HG03432 (cell line): ENCODE measurements at regions not wholly inside any gene's neighbourhood (a gene's known extent, or its start where the extent isn't known, plus 50 kb on each side); places are given as distances from the start of the nearest gene placed in this dataset.
"Not testable (repeated sequence)": the region's sequence is repeated elsewhere in the genome, so short reads cannot be mapped to it uniquely, and the experiment has no call there.

Experiments used
- ATAC-seq: cut with Tn5 transposase; IDR thresholded peaks from one replicate; pipeline ENCODE4 v1.9.1; 2021; ENCODE audit warnings: mild to moderate bottlenecking, moderate library complexity; ENCODE audit not compliant: unreplicated experiment

- not testable (repeated sequence) for ATAC-seq
Measured at GRCh38 chrY:12446486-12447265, 254.4 kb upstream of the USP9Y start.

- ATAC-seq, result not testable (repeated sequence)
Measured at GRCh38 chrY:12448561-12448960, 252.5 kb upstream of the USP9Y start.

- ATAC-seq, result not testable (repeated sequence)
Measured at GRCh38 chrY:12453318-12453717, 247.7 kb upstream of the USP9Y start.

- ATAC-seq, result no peak
Measured at GRCh38 chrY:12459965-12460364, 241.1 kb upstream of the USP9Y start.

GRCh38 chrY:12464155-12464554 lies 236.9 kb upstream of the USP9Y start:
- no peak for ATAC-seq

- ATAC-seq, result no peak
Measured at GRCh38 chrY:12465706-12466105, 235.3 kb upstream of the USP9Y start.

- ATAC-seq, result no peak
Measured at GRCh38 chrY:12469081-12469480, 231.9 kb upstream of the USP9Y start.

- ATAC-seq, result no peak
Measured at GRCh38 chrY:12474472-12474871, 226.6 kb upstream of the USP9Y start.

GRCh38 chrY:12479382-12479781 lies 221.6 kb upstream of the USP9Y start:
- no peak for ATAC-seq

- no peak for ATAC-seq
Measured at GRCh38 chrY:12483394-12483793, 217.6 kb upstream of the USP9Y start.

GRCh38 chrY:12490558-12491209 lies 210.3 kb upstream of the USP9Y start:
- no peak for ATAC-seq

- no peak for ATAC-seq
Measured at GRCh38 chrY:12492218-12492617, 208.8 kb upstream of the USP9Y start.

GRCh38 chrY:12496007-12496406 lies 205.0 kb upstream of the USP9Y start:
- no peak for ATAC-seq

GRCh38 chrY:12500096-12500495 lies 200.9 kb upstream of the USP9Y start:
- no peak for ATAC-seq

- ATAC-seq, result not testable (repeated sequence)
Measured at GRCh38 chrY:12504028-12504427, 197.0 kb upstream of the USP9Y start.

GRCh38 chrY:12517338-12517737 lies 183.7 kb upstream of the USP9Y start:
- ATAC-seq, result no peak

- ATAC-seq, result no peak
Measured at GRCh38 chrY:12525206-12525605, 175.8 kb upstream of the USP9Y start.

GRCh38 chrY:12526362-12527063 lies 174.5 kb upstream of the USP9Y start:
- no peak for ATAC-seq

GRCh38 chrY:12537226-12537854 lies 163.7 kb upstream of the USP9Y start:
- ATAC-seq, result no peak

- no peak for ATAC-seq
Measured at GRCh38 chrY:12546746-12547420, 154.1 kb upstream of the USP9Y start.
